GM18858 (cell line): ENCODE measurements at regions not wholly inside any gene's neighbourhood (a gene's known extent, or its start where the extent isn't known, plus 50 kb on each side); places are given as distances from the start of the nearest gene placed in this dataset.
"Not testable (repeated sequence)": the region's sequence is repeated elsewhere in the genome, so short reads cannot be mapped to it uniquely, and the experiment has no call there.

ENCODE experiments used
- ATAC-seq: cut with Tn5 transposase; IDR thresholded peaks from one replicate; pipeline ENCODE4 v1.9.1; 2021; ENCODE audit not compliant: unreplicated experiment

- ATAC-seq = not testable (repeated sequence)
Measured at GRCh38 chr4:10388146-10388545, 69.1 kb downstream of the ZNF518B start.

GRCh38 chr4:10385994-10386394 is 71.2 kb downstream of the ZNF518B start:
- ATAC-seq = no peak

- no peak for ATAC-seq
Measured at GRCh38 chr4:10384974-10385373, 72.3 kb downstream of the ZNF518B start.

- ATAC-seq = no peak
Measured at GRCh38 chr4:10383417-10383816, 73.8 kb downstream of the ZNF518B start.

GRCh38 chr4:10382171-10382570 is 75.1 kb downstream of the ZNF518B start:
- ATAC-seq = not testable (repeated sequence)

- ATAC-seq = no peak
Measured at GRCh38 chr4:10381146-10381545, 76.1 kb downstream of the ZNF518B start.

- no peak for ATAC-seq
Measured at GRCh38 chr4:10380735-10381134, 76.5 kb downstream of the ZNF518B start.

GRCh38 chr4:10371869-10372471 is 85.3 kb downstream of the ZNF518B start:
- no peak for ATAC-seq

- ATAC-seq = no peak
Measured at GRCh38 chr4:10371121-10371520, 86.1 kb downstream of the ZNF518B start.

GRCh38 chr4:10369517-10369916 is 87.7 kb downstream of the ZNF518B start:
- ATAC-seq = no peak

- no peak for ATAC-seq
Measured at GRCh38 chr4:10366628-10367027, 90.6 kb downstream of the ZNF518B start.

GRCh38 chr4:10364194-10364593 is 93.0 kb downstream of the ZNF518B start:
- no peak for ATAC-seq

GRCh38 chr4:10354746-10355145 is 102.5 kb downstream of the ZNF518B start:
- ATAC-seq = no peak

GRCh38 chr4:10354225-10354624 is 103.0 kb downstream of the ZNF518B start:
- no peak for ATAC-seq

GRCh38 chr4:10353110-10353509 is 104.1 kb downstream of the ZNF518B start:
- no peak for ATAC-seq

GRCh38 chr4:10348241-10348640 is 109.0 kb downstream of the ZNF518B start:
- no peak for ATAC-seq

- no peak for ATAC-seq
Measured at GRCh38 chr4:10347815-10348214, 109.4 kb downstream of the ZNF518B start.

- ATAC-seq = no peak
Measured at GRCh38 chr4:10347281-10347795, 109.9 kb downstream of the ZNF518B start.

- ATAC-seq = no peak
Measured at GRCh38 chr4:10346023-10346422, 111.2 kb downstream of the ZNF518B start.

- ATAC-seq = no peak
Measured at GRCh38 chr4:10345381-10345784, 111.8 kb downstream of the ZNF518B start.

- no peak for ATAC-seq
Measured at GRCh38 chr4:10344824-10345223, 112.4 kb downstream of the ZNF518B start.

- ATAC-seq = no peak
Measured at GRCh38 chr4:10343656-10344055, 113.6 kb downstream of the ZNF518B start.

- ATAC-seq = no peak
Measured at GRCh38 chr4:10342866-10343265, 114.4 kb downstream of the ZNF518B start.
